Spleen (tissue), 11 donors: ENCODE measurements at regions not wholly inside any gene's neighbourhood (a gene's known extent, or its start where the extent isn't known, plus 50 kb on each side); places are given as distances from the start of the nearest gene placed in this dataset.

Experiments
- DNase-seq: peaks from one replicate; pipeline ENCODE4 v3.0.0-alpha.2; 2020
- H3K27ac ChIP-seq, 8 donors: fragments of 200-600 bp; sonication (generic) in 7 of 8; 1 replicate in 4 of 8; 2 replicates in 4 of 8; pipeline versions ENCODE4 v1.5.0 to v1.8.0; 2016 to 2021; ENCODE audit warnings: inconsistent platforms in 4 of 8, mild to moderate bottlenecking in 4 of 8, moderate library complexity in 1 of 8
- H3K27me3 ChIP-seq, 7 donors: fragments of 200-600 bp; sonication (generic) in 6 of 7; replicated peaks in 1 of 7; 1 replicate in 4 of 7; 2 replicates in 3 of 7; pipeline versions ENCODE4 v1.5.0 to v1.8.0; 2016 to 2021; ENCODE audit warnings: inconsistent platforms in 3 of 7, mild to moderate bottlenecking in 1 of 7
- H3K36me3 ChIP-seq, 6 donors: fragments of 200-600 bp; sonication (generic) in 5 of 6; 1 replicate in 4 of 6; 2 replicates in 2 of 6; pipeline versions ENCODE4 v1.5.0 to v1.8.0; 2016 to 2021; ENCODE audit warnings: inconsistent platforms in 2 of 6
- H3K4me1 ChIP-seq, 6 donors: fragments of 200-600 bp; sonication (generic) in 5 of 6; 1 replicate in 3 of 6; 2 replicates in 3 of 6; pipeline versions ENCODE4 v1.5.0 to v1.8.0; 2016 to 2021; ENCODE audit warnings: inconsistent platforms in 3 of 6
- H3K4me3 ChIP-seq, 8 donors: fragments of 200-600 bp; sonication (generic) in 7 of 8; 1 replicate in 4 of 8; 2 replicates in 4 of 8; pipeline versions ENCODE4 v1.5.0 to v1.8.0; 2016 to 2021; ENCODE audit warnings: inconsistent platforms in 4 of 8, mild to moderate bottlenecking in 4 of 8, moderate library complexity in 2 of 8
- H3K9me3 ChIP-seq, 8 donors: fragments of 200-600 bp; sonication (generic) in 7 of 8; 1 replicate in 4 of 8; 2 replicates in 4 of 8; pipeline versions ENCODE4 v1.5.0 to v1.8.0; 2016 to 2021; ENCODE audit warnings: inconsistent platforms in 4 of 8
- CTCF ChIP-seq, 11 experiments: fragments of 200-600 bp in 7 of 11; fragments of 450-650 bp in 4 of 11; sonication (generic) in 4 of 11; IDR thresholded peaks in 8 of 11; conservative IDR thresholded peaks in 3 of 11; 1 replicate in 7 of 11; 2 replicates in 4 of 11; pipeline versions ENCODE4 v1.4.0 to v1.8.0; 2016 to 2021; ENCODE audit warnings: antibody characterized with exemption in 11 of 11, inconsistent platforms in 4 of 11, mild to moderate bottlenecking in 1 of 11
- POLR2A ChIP-seq, 3 donors: fragments of 450-650 bp; IDR thresholded peaks; one replicate each; pipeline ENCODE4 v1.5.1; 2017; ENCODE audit warnings: antibody characterized with exemption in 3 of 3, mild to moderate bottlenecking in 1 of 3
- POLR2AphosphoS5 ChIP-seq, 3 donors: sonication (generic); formaldehyde crosslinking; IDR thresholded peaks; one replicate each; pipeline ENCODE4 v1.5.1; 2017; ENCODE audit warnings: antibody characterized with exemption in 3 of 3
- WGBS, 5 donors: extraction: QIAGEN DNeasy Blood & Tissue Kit in 3 of 5; methylation state at CpG; one replicate each; pipeline versions ENCODE4 v1.1.5 to v1.1.7; 2013 to 2018; 5-methylcytosine and 5-hydroxymethylcytosine counted together
- intact Hi-C: fragments of 100-400 bp; cut with DNase I; formaldehyde crosslinking; loops from one replicate; pipeline ENCODE4 v1.15.0; 2023; ENCODE audit warnings: low total_unique reads
- donor health status: healthy with polysubstance abuse.
- donor health status: DM: no; HTN: no; CAD: no; lungs with moderate emphysema.
- donor health status: DM: no; HTN: no; CAD: no.
- donor health status: Bipolar disorder and iron deficiency.
- donor health status: healthy.
- donor health status: DM: no; HTN: no; CAD: no.
- donor health status: DM: yes; HTN: yes; CAD: no.

- intact Hi-C loops, result no loop called here
- peaks cover 14 to 59% (median 45%) of the 10 kb centered on the region in 6 donors for H3K4me1 ChIP-seq
- H3K27me3 ChIP-seq, result no peaks in the 10 kb centered on the region
- H3K9me3 ChIP-seq, result peaks cover 0 to 21% (median 14%) of the 10 kb centered on the region in 8 donors
- WGBS, 5 donors, result 63 to 72% (median 71%) methylated on average over 3 of the region's 3 CpGs
- H3K4me3 ChIP-seq, result no peak overlapping the region
- peak overlapping the region in 4 of 8 donors; percentile 18 to 54 (median 33) for H3K27ac ChIP-seq
- no peaks in the 10 kb centered on the region for H3K36me3 ChIP-seq
- TF ChIP-seq CTCF (IDR thresholded peaks at IDR 0.05 in 8 of 11, conservative IDR thresholded peaks at IDR 0.05 in 3 of 11), result no peak
- TF ChIP-seq POLR2A (IDR thresholded peaks at IDR 0.05), result no peak
- no peak for TF ChIP-seq POLR2AphosphoS5 (IDR thresholded peaks at IDR 0.05)
- DNase-seq, result no peak
Measured at GRCh38 chr7:25614415-25614814, 386.1 kb upstream of the NPVF start.

- TF ChIP-seq POLR2AphosphoS5 (IDR thresholded peaks at IDR 0.05) (no peak), POLR2A (IDR thresholded peaks at IDR 0.05) (no peak), CTCF (IDR thresholded peaks at IDR 0.05 in 8 of 11, conservative IDR thresholded peaks at IDR 0.05 in 3 of 11) (no peak)
- no peaks in the 10 kb centered on the region for H3K36me3 ChIP-seq
- H3K27me3 ChIP-seq, result no peaks in the 10 kb centered on the region
- no peak overlapping the region for H3K4me3 ChIP-seq
- intact Hi-C loops, result no loop called here
- peaks cover 0 to 21% (median 14%) of the 10 kb centered on the region in 8 donors for H3K9me3 ChIP-seq
- no peak for DNase-seq
- 24 to 43% (median 37%) methylated on average over 4 of the region's 4 CpGs for WGBS, 5 donors
- peak overlapping the region in 5 of 8 donors; percentile 8 to 54 (median 27) for H3K27ac ChIP-seq
- H3K4me1 ChIP-seq, result peaks cover 14 to 65% (median 47%) of the 10 kb centered on the region in 6 donors
Measured at GRCh38 chr7:25615003-25615402, 386.7 kb upstream of the NPVF start.

GRCh38 chr7:25615593-25615992 lies 387.3 kb upstream of the NPVF start:
- no peak for TF ChIP-seq POLR2A (IDR thresholded peaks at IDR 0.05)
- no peak for TF ChIP-seq POLR2AphosphoS5 (IDR thresholded peaks at IDR 0.05)
- no peak for TF ChIP-seq CTCF (IDR thresholded peaks at IDR 0.05 in 8 of 11, conservative IDR thresholded peaks at IDR 0.05 in 3 of 11)
- WGBS, 5 donors, result 47 to 60% (median 57%) methylated on average over 5 of the region's 5 CpGs

GRCh38 chr7:25617214-25617613 lies 388.9 kb upstream of the NPVF start:
- WGBS, 5 donors, result 67 to 83% (median 73%) methylated on average over 4 of the region's 4 CpGs

More at GRCh38 chr7:25615593-25615992, 387.3 kb upstream of the NPVF start:
- Histone ChIP-seq H3K27me3 (no peaks in the 10 kb centered on the region), H3K36me3 (no peaks in the 10 kb centered on the region), H3K9me3 (peaks cover 0 to 21% (median 14%) of the 10 kb centered on the region in 8 donors), H3K27ac (peak overlapping the region in 4 of 8 donors; percentile 15 to 54 (median 33)), H3K4me3 (no peak overlapping the region), H3K4me1 (peaks cover 17 to 69% (median 51%) of the 10 kb centered on the region in 6 donors)
- intact Hi-C loops, result no loop called here
- no peak for DNase-seq

More at GRCh38 chr7:25617214-25617613, 388.9 kb upstream of the NPVF start:
- Histone ChIP-seq H3K9me3 (peaks cover 0 to 10% (median 8%) of the 10 kb centered on the region in 8 donors), H3K27me3 (no peaks in the 10 kb centered on the region), H3K4me3 (no peak overlapping the region), H3K36me3 (no peaks in the 10 kb centered on the region), H3K4me1 (peaks cover 21 to 85% (median 60%) of the 10 kb centered on the region in 6 donors), H3K27ac (peak overlapping the region in 3 of 8 donors; percentile 26 to 54 (median 41))
- DNase-seq, result no peak
- intact Hi-C loops, result no loop called here
- TF ChIP-seq POLR2A (IDR thresholded peaks at IDR 0.05) (no peak), CTCF (IDR thresholded peaks at IDR 0.05 in 8 of 11, conservative IDR thresholded peaks at IDR 0.05 in 3 of 11) (no peak), POLR2AphosphoS5 (IDR thresholded peaks at IDR 0.05) (no peak)
